Jurkat, Clone E6-1 (cell line): ENCODE measurements at regions not wholly inside any gene's neighbourhood (a gene's known extent, or its start where the extent isn't known, plus 50 kb on each side); places are given as distances from the start of the nearest gene placed in this dataset.

Experiments
- DNase-seq: peaks from one replicate; pipeline ENCODE4 v3.0.0-alpha.2; 2011; ENCODE audit warnings: low read depth, low spot score
- H3K4me3 ChIP-seq: 2 replicates; pipeline ENCODE4 v1.5.1; 2011; ENCODE audit warnings: mild to moderate bottlenecking, low read length, control low read depth, moderate library complexity

DNA sequence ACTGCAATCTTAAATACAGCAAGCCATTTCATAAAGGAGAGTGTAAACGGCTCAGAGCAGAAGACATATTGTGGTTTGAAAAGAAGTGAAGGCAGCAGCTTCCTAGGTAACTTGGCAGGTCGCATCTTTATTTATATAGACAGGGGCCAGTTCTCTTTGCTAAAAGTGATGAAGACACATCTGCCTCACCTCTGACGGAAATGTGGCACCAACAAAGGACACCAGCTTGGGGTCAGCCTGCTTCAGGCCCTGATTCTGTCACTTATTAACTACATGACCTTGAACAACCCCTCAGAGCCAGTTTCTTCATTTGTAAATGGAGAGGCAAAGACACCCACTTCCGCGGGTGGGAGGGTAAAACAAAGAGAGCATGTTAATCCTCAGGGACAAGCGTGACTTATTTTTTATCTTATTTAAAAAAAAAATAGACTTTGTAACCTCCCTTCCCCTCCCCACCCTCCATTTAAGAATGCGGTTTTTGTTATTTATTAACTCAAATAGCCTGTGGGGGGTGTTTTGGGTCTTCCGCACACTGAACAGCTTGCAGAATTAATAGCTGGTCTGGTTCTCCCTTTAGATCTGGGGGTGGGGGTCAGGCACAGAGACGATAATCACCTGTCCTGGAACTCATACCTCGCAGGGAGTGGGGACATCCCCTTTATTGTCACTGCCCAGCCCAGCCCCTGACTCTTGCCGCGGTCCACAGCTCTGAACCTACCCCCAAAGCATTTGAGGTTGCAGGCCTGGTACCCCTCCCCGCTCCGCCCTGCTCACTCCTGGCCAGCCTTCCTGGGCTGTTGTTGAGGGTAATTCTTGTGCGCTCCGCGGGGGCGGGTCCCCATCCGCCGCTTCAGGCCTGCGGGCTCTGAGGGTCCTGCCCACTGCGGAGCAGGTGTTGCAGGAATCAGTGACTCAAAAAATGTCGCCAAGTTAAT lies 64.2 kb upstream of the TMEM17 start:
- H3K4me3 ChIP-seq = no peak overlapping the region
- no peak for DNase-seq

DNA sequence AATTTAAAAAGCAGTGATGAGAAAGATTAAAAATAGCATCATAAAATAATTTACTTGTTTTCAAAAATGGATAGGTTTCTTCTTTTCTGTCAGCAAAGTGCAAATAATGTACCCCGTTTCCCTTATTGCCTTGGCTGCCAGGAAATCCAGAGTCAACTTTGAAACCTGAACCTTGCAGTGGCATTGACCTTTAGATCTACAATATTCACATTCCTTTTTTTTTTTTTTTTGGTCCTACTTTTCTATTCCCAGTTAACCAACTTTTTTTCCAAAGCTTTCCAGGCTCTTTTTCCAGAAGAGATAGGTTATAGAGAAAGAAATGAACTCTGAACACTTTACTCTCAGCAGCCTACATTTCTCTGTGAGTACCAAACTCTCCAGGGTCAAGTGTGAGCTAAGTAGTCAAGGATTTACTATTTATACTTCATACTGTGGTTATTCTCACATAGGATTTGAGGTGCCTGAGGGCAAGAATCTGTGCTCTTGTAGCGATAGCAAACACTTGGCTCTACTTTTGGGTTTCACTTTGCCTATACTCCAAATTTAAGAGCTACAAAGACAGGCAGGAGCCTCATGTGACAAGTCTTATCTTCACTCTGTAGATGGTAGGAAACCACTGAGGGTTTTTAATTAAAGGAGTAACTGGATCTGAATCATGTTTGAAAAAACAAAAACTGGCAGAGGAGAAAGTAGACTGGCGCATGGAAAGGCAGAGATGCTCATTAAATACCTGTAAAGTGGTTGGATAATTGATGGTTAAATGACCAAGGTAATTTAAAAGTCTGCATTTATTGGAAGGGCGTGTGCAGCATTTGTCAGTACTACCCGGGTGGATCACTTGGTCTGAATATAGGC lies 63.2 kb upstream of the TMEM17 start:
- H3K4me3 ChIP-seq = no peak overlapping the region
- DNase-seq = no peak

DNA sequence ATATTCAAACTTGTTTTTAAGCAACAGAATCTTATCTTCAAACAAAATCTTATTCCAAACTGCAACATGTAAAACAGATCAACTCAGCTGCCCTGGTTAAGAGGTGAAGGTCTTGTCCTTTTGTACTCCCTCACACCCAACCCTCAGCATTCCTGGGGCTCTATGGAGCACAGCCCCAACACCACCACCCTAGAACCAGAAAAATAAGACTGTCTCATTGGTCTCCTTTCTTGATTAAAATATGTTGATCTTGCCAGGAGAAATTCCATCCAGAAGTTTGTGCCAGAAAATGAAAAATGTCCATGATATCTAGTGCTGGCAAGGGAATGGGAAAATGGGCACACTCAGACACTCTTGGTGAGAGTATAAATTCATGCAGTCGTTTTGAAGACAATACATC lies 62.1 kb upstream of the TMEM17 start:
- H3K4me3 ChIP-seq = no peak overlapping the region
- DNase-seq = no peak

DNA sequence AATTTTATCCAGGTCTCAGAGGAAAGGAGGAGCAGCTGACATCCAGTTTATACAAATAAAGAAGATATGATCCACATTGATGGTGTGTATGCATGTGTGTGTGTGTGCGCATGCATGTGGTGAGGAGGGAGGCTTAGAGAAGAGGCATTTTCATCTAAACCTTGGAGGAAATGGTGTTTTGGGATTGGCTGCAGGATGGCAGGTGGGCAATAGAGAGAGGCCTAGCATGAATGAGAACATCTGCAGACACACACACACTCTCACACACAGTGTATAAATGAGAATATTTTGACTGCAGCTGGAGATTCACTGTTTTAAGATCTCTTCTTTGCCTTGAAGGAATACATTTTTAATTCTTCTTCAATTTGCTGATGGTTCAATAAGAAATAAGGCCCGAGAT lies 61.7 kb upstream of the TMEM17 start:
- no peak overlapping the region for H3K4me3 ChIP-seq

DNA sequence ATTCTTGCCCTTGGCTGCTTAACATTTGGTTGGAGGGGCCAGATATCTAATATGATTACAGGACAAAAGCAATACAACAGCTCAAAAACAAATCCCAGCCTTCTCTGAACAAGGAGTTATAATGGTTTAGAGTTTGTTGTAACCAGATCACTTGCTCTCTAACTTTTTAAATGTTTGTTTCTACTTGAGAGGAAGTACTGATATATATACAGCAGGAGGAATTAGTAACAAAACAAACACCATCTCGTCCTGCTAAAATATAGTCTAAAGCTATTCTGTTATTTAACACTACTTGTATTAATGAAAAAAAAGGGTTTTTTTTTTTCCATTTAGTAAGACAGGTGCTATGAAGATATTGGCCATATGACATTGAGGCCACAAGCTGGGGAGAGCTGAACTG lies 60.9 kb upstream of the TMEM17 start:
- DNase-seq = no peak
- H3K4me3 ChIP-seq = no peak overlapping the region

More for the DNA sequence above, 61.7 kb upstream of the TMEM17 start:
- DNase-seq = no peak

DNA sequence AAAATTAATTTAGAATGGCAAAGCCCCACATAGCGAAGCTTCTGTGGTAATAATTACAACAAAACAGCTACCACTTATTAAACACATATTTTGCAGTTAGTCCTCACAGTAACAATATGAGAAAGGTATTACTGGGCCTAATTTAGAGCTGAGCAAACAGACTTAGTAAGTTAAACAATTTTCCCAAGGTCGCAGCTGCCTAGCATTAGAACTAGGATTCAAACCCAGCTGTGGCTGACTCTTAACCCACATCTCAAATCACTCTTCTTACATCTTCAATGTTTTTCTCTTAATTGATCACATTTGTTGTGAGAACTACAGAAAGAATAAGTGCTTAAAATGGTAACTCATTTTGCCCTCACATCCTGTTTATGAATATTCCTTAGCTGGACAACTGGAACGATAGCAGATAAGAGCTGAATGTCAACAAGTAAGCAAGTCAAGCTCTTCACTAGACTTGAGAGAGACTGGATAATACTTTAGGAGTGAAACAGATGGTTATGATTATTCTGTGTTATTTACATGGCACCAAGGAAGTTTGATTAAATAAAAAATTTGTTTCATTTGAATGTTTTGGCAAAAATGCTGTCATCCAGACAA lies 59.4 kb upstream of the TMEM17 start:
- DNase-seq = no peak

DNA sequence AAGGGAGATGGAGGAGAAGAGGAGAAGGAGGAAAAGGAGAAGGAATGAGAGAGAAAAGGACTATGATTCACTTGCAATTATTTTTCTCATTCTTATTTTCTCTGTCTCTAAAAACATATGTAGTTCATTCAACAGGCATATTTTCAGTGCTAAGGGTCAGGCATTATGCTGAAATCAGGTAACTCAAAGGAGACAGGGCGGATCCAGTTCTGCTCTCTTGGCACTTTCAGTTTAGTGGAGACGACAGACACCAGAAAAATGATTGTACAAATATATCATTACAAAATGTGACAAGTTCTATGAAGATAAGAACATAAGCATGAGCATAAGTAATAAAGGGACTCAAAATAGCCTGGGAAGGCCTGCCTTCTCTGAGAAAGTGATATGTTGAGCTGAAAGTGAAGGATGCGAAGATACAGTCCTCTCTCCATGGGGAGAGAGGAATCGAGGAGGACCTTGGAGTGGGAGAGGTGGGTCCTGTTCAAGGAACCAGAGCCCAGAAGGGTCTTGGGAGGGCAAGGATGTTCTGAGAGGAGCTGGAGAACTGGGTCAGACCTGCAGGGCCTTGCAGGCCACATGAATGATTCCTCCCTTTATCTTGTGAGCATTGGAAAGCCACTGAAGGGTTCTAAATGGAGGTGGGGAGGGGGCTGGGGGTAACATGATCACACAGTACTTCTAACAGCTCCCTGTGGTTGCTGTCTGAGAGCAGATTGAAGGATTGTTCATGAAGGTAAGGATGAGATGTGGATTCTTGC lies 58.6 kb upstream of the TMEM17 start:
- no peak for DNase-seq

More for the DNA sequence above, 59.4 kb upstream of the TMEM17 start:
- H3K4me3 ChIP-seq = no peak overlapping the region

DNA sequence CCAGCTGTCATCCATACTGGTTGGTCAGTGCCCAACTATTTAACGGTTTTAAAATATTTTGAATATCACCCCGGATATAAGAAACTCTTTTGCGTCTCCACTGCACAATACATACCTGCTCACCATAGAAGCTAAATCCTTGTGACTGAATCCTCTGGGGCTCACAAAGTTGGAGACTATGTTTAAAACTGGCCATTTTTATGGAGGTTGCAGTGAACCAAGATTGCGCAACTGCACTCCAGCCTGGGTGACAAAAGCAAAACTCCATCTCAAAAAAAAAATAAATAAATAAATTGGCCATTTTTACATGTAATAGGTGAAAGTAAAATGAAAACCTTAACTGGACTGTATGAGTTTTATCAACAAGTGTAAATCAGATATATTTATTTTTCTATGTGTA lies 55.6 kb upstream of the TMEM17 start:
- DNase-seq = no peak
- H3K4me3 ChIP-seq = no peak overlapping the region

More for the DNA sequence above, 58.6 kb upstream of the TMEM17 start:
- no peak overlapping the region for H3K4me3 ChIP-seq

DNA sequence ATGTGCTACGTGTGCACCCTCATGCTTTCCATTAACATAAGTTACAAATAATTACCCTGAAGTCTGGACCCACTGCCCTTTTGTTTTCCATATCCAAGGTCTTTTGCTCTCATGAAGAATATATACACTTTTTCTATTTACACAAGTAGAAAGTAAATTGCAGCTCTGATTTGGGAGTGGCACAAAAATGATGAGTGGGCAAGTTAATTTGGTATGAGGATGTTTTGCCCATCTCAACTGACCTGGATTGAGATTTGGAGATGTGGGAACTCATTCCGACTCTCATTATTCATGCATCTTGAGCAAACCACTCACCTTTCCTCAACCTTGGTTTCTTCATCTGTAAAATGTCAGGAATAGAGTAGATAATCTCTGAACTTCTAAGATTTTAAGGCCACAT lies 53.6 kb upstream of the TMEM17 start:
- no peak for DNase-seq
- H3K4me3 ChIP-seq = no peak overlapping the region

DNA sequence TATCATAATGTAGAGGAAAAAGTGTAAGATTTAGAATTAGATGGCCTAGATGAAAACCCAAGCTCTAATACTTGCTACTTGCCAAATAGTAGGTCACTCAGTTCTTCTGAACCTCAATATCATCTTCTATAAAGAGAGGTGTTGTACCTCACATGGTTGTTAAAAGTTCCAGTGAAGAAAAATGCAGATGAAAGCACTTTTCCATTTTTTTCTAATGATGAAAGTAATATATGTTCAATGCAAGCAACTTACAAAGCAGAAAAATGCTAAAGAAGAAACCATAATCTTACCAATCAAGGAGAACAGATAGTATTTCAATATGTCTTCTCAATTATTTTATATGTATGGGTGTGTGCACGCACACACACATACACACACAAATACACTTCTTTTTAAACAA lies 52.7 kb upstream of the TMEM17 start:
- H3K4me3 ChIP-seq = no peak overlapping the region
- DNase-seq = no peak

DNA sequence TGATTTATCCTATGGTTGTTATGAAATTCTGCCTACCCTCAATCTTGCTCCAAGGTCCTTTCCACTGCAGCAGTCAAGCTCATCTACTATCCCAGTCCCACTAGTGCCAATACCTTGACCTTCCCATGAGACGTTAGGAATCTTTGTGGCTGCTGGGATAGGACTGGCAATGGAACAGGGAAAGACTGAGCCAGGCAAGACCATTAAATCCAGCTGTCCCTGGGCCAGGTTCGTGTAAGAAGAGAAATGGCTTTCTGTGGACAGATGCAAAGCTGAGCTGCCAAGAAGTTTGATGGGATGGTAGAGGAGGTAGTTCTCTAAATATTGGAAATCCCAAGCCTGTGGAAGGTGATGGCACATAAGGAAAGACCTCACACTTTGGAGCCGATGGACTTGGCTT lies 50.1 kb upstream of the TMEM17 start:
- H3K4me3 ChIP-seq = no peak overlapping the region
- DNase-seq = no peak
